ENCODE measurements at regions not wholly inside any gene's neighbourhood (a gene's known extent, or its start where the extent isn't known, plus 50 kb on each side); places are given as distances from the start of the nearest gene placed in this dataset.

GRCh38 chr3:22893101-22893500 is 310.0 kb upstream of the UBE2E2 start:
- ChIA-PET POLR2A (no interaction called here), CTCF (interaction anchor here (0.8 kb wide), 1 partner anchor 717 kb away, joined by 3 read pairs; no protein-coding TSS in a partner anchor)
- no peak overlapping the region for H2AFZ ChIP-seq (ENCODE audit: low read depth)
- H3K4me3 ChIP-seq (ENCODE audit: low read depth in 2 of 2, low read length in 1 of 2), result no peak overlapping the region
- no peak for DNase-seq
- no peak overlapping the region for H3K9ac ChIP-seq
- no peak overlapping the region for H3K4me2 ChIP-seq
- TF ChIP-seq RCOR1 (IDR thresholded peaks at IDR 0.05; ENCODE audit: low read length), result no peak
- TF ChIP-seq MEF2A (IDR thresholded peaks at IDR 0.05; ENCODE audit: borderline replicate concordance, low read depth), result no peak
- TF ChIP-seq, protein P1, sequence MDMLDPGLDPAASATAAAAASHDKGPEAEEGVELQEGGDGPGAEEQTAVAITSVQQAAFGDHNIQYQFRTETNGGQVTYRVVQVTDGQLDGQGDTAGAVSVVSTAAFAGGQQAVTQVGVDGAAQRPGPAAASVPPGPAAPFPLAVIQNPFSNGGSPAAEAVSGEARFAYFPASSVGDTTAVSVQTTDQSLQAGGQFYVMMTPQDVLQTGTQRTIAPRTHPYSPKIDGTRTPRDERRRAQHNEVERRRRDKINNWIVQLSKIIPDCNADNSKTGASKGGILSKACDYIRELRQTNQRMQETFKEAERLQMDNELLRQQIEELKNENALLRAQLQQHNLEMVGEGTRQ (IDR thresholded peaks at IDR 0.05; ENCODE audit: borderline replicate concordance, low read depth, low read length), result no peak
- TF ChIP-seq, protein P2, sequence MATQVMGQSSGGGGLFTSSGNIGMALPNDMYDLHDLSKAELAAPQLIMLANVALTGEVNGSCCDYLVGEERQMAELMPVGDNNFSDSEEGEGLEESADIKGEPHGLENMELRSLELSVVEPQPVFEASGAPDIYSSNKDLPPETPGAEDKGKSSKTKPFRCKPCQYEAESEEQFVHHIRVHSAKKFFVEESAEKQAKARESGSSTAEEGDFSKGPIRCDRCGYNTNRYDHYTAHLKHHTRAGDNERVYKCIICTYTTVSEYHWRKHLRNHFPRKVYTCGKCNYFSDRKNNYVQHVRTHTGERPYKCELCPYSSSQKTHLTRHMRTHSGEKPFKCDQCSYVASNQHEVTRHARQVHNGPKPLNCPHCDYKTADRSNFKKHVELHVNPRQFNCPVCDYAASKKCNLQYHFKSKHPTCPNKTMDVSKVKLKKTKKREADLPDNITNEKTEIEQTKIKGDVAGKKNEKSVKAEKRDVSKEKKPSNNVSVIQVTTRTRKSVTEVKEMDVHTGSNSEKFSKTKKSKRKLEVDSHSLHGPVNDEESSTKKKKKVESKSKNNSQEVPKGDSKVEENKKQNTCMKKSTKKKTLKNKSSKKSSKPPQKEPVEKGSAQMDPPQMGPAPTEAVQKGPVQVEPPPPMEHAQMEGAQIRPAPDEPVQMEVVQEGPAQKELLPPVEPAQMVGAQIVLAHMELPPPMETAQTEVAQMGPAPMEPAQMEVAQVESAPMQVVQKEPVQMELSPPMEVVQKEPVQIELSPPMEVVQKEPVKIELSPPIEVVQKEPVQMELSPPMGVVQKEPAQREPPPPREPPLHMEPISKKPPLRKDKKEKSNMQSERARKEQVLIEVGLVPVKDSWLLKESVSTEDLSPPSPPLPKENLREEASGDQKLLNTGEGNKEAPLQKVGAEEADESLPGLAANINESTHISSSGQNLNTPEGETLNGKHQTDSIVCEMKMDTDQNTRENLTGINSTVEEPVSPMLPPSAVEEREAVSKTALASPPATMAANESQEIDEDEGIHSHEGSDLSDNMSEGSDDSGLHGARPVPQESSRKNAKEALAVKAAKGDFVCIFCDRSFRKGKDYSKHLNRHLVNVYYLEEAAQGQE (IDR thresholded peaks at IDR 0.05; ENCODE audit: low read depth, low read length), result no peak
- TF ChIP-seq NRF1 (IDR thresholded peaks at IDR 0.05; ENCODE audit: low read depth, low read length), result no peak
- TF ChIP-seq RFX5 (IDR thresholded peaks at IDR 0.05; ENCODE audit: low read length), result no peak
- TF ChIP-seq MXI1 (IDR thresholded peaks at IDR 0.05; ENCODE audit: low read depth, low read length), result no peak
- no peak for TF ChIP-seq FOXJ3 (CRISPR knock-in tag; IDR thresholded peaks at IDR 0.05)
- no peak for TF ChIP-seq YY1 (IDR thresholded peaks at IDR 0.05; ENCODE audit: low read depth)
- no peaks in the 10 kb centered on the region for H3K36me3 ChIP-seq (replicated peaks in 1 of 2; ENCODE audit: control insufficient read depth in 1 of 2, insufficient read depth in 2 of 2, low read length in 1 of 2)
- H3F3A ChIP-seq (replicated peaks; ENCODE audit: insufficient read depth), result no peaks in the 10 kb centered on the region
- no peak overlapping the region for H3K27ac ChIP-seq (ENCODE audit: low read depth in 2 of 2, low read length in 1 of 2)
- no peaks in the 10 kb centered on the region for H3K9me3 ChIP-seq
- no peaks in the 10 kb centered on the region for H3K9me2 ChIP-seq
- H3K27me3 ChIP-seq (ENCODE audit: insufficient read depth), result no peaks in the 10 kb centered on the region
- H4K20me1 ChIP-seq (ENCODE audit: insufficient read depth), result no peaks in the 10 kb centered on the region
- WGBS (ENCODE audit: low lambda C conversion rate), result 71% methylated on average over 2 of the region's 2 CpGs
- no peaks in the 10 kb centered on the region for H3K79me2 ChIP-seq (ENCODE audit: insufficient read depth)
- peaks cover 0 to 5% of the 10 kb centered on the region in 2 experiments; a peak in 1 of 4 replicates for H3K4me1 ChIP-seq (ENCODE audit: control insufficient read depth in 1 of 2, insufficient read depth in 2 of 2, low read depth in 1 of 2, low read length in 1 of 2)

DNA sequence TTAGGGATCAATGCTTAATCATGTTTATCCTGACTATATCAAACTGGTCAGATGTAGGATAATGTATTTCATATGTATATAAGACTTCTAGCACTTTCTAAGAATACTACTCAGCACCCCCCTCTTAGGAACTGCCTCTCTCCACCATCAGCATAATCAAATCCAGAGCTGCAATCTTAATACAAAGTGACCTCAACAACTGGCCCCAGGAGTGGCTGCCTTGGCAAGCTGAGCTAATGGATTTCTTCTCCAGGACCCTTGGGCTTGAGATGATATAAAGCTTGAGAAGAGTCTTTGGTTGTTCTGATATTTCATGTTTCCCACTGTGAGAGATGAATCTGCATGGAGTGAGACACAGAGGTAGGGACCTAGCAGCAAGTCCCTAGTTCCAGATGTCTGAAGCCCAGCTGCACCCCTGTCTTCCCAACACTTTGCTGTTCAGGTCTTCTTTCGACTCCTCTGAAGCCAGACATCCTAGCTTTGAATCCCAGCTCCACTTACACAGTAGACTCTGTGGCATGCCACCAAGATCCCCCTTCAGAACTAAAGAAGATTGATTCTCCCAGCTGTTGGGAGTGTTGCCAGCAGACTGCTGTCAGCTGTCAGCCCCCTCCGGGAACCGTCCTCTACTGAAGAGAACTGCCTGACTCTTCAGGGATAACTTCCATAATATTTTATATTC is 309.3 kb upstream of the UBE2E2 start:
- Histone ChIP-seq H3K4me2 (no peak overlapping the region), H3K9me2 (no peaks in the 10 kb centered on the region), H3K9ac (no peak overlapping the region), H3K27me3 (ENCODE audit: insufficient read depth) (no peaks in the 10 kb centered on the region), H2AFZ (ENCODE audit: low read depth) (no peak overlapping the region), H3K27ac (ENCODE audit: low read depth in 2 of 2, low read length in 1 of 2) (no peak overlapping the region), H3F3A (replicated peaks; ENCODE audit: insufficient read depth) (no peaks in the 10 kb centered on the region), H3K79me2 (ENCODE audit: insufficient read depth) (no peaks in the 10 kb centered on the region), H3K36me3 (replicated peaks in 1 of 2; ENCODE audit: control insufficient read depth in 1 of 2, insufficient read depth in 2 of 2, low read length in 1 of 2) (no peaks in the 10 kb centered on the region), H3K9me3 (no peaks in the 10 kb centered on the region), H4K20me1 (ENCODE audit: insufficient read depth) (no peaks in the 10 kb centered on the region), H3K4me3 (ENCODE audit: low read depth in 2 of 2, low read length in 1 of 2) (no peak overlapping the region), H3K4me1 (ENCODE audit: control insufficient read depth in 1 of 2, insufficient read depth in 2 of 2, low read depth in 1 of 2, low read length in 1 of 2) (peaks cover 0 to 5% of the 10 kb centered on the region in 2 experiments; a peak in 1 of 4 replicates)
- 63% methylated on average over 3 of the region's 3 CpGs for WGBS (ENCODE audit: low lambda C conversion rate)
- no peak for DNase-seq
- no peak for TF ChIP-seq EP300 (IDR thresholded peaks at IDR 0.05; ENCODE audit: borderline replicate concordance in 1 of 2, low read depth in 1 of 2, low read length in 1 of 2)
- no peak for TF ChIP-seq POLR2AphosphoS5 (IDR thresholded peaks at IDR 0.05; ENCODE audit: low read depth, low read length)
- TF ChIP-seq TCF12 (IDR thresholded peaks at IDR 0.05), result no peak
- no peak for TF ChIP-seq YY1 (IDR thresholded peaks at IDR 0.05; ENCODE audit: low read depth)
- no peak for TF ChIP-seq EZH2phosphoT487 (IDR thresholded peaks at IDR 0.05; ENCODE audit: borderline replicate concordance, low read depth)
- no peak for TF ChIP-seq USF1 (IDR thresholded peaks at IDR 0.05; ENCODE audit: borderline replicate concordance, low read depth)
- no peak for TF ChIP-seq FOSL2 (IDR thresholded peaks at IDR 0.05; ENCODE audit: borderline replicate concordance, low read depth)
- TF ChIP-seq RFX5 (IDR thresholded peaks at IDR 0.05; ENCODE audit: low read length), result no peak
- TF ChIP-seq GATA2 (CRISPR knock-in tag; IDR thresholded peaks at IDR 0.05), result no peak
- no peak for TF ChIP-seq CHD2 (IDR thresholded peaks at IDR 0.05; ENCODE audit: low read length, partially characterized antibody)
- no peak for TF ChIP-seq PBX3 (IDR thresholded peaks at IDR 0.05)
- no peak for TF ChIP-seq NFIC (IDR thresholded peaks at IDR 0.05; ENCODE audit: borderline replicate concordance)
- ChIA-PET POLR2A (no interaction called here), CTCF (interaction anchor here (0.8 to 2.1 kb wide), 3 partner anchors 20 to 718 kb away, joined by 3 to 7 read pairs (median 4); no protein-coding TSS in a partner anchor)

All from SK-N-SH (cell line).